ENCODE measurements at regions not wholly inside any gene's neighbourhood (a gene's known extent, or its start where the extent isn't known, plus 50 kb on each side); places are given as distances from the start of the nearest gene placed in this dataset.
"Not testable (repeated sequence)": the region's sequence is repeated elsewhere in the genome, so short reads cannot be mapped to it uniquely, and the experiment has no call there.

DNA sequence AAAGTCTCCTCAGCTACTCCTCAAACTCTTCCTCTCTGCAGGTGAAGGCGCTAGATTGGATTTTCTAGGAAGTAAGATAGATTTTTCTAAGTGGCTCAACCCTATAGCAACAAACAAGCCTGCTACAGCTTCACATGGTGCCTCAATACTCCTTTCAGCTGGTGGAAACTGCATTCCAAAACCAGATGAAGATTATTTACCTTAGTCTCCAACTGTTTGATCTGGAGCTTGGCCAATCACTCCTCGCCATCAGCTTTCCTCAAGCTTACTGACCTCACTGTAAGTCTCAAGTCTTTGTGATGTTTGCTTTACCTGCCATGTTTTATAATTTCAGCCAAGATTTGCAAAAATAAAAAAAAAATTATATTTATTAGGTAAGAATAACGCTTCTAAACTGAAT, 622.4 kb downstream of the CHSY3 start:
- TF ChIP-seq, protein P1, sequence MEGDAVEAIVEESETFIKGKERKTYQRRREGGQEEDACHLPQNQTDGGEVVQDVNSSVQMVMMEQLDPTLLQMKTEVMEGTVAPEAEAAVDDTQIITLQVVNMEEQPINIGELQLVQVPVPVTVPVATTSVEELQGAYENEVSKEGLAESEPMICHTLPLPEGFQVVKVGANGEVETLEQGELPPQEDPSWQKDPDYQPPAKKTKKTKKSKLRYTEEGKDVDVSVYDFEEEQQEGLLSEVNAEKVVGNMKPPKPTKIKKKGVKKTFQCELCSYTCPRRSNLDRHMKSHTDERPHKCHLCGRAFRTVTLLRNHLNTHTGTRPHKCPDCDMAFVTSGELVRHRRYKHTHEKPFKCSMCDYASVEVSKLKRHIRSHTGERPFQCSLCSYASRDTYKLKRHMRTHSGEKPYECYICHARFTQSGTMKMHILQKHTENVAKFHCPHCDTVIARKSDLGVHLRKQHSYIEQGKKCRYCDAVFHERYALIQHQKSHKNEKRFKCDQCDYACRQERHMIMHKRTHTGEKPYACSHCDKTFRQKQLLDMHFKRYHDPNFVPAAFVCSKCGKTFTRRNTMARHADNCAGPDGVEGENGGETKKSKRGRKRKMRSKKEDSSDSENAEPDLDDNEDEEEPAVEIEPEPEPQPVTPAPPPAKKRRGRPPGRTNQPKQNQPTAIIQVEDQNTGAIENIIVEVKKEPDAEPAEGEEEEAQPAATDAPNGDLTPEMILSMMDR (conservative IDR thresholded peaks at IDR 0.05): no peak
- TF ChIP-seq ZFX (IDR thresholded peaks at IDR 0.05): no peak
- no peak overlapping the region for H3K27ac ChIP-seq

DNA sequence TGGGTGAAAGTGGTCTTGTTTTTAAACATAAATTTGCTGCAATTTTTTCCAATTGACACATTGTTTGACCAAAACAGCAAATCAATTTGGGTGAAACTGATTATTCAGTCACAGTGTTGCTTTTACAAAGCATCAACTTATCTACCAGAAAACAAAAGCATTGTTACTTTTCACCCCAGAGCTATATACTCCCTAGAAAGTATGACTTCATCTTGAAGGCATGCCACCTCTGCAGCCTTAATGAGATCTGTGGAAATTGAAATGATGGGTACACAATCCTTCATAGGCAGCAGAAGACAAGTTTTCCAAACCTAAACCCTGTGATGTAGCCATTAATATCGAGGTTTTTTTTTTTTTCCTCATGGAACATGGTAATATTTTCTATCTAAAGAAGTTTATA, 615.9 kb downstream of the CHSY3 start:
- no peak for TF ChIP-seq ZFX (IDR thresholded peaks at IDR 0.05)
- TF ChIP-seq, protein P1 (conservative IDR thresholded peaks at IDR 0.05): no peak
- no peak overlapping the region for H3K27ac ChIP-seq

DNA sequence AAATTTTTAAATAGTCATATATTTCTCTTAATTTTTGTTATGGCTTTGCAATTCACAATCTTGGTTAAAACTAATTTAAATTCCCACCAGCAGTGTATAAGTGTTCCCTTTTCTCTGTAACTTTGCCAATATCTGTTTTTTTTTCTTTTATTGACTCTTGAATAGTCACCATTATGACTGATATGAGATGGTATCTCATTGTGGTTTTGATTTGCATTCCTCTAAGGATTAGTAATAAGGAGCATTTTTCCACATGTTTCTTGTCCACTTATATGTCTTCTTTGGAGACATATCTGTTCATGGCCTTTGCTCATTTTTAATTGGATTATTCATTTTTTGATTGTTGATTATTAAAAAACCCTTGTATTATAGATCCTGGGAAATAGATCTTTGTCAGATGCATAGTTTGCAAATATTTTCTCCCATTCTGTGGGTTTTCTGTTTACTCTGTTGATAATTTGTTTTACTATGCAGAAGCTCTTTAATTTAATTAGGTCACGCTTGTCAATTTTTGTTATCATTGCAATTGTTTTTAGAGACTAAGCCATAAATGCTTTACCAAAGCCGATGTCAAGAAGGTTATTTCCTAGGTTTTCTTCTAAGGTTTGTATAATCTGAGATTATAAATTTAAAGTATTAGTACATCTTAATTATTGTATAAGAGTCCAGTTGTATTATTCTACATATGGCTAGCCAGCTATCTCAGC, 610.9 kb downstream of the CHSY3 start:
- no peak overlapping the region for H3K27ac ChIP-seq
- TF ChIP-seq ZFX (IDR thresholded peaks at IDR 0.05): no peak
- TF ChIP-seq, protein P1 (conservative IDR thresholded peaks at IDR 0.05): no peak

DNA sequence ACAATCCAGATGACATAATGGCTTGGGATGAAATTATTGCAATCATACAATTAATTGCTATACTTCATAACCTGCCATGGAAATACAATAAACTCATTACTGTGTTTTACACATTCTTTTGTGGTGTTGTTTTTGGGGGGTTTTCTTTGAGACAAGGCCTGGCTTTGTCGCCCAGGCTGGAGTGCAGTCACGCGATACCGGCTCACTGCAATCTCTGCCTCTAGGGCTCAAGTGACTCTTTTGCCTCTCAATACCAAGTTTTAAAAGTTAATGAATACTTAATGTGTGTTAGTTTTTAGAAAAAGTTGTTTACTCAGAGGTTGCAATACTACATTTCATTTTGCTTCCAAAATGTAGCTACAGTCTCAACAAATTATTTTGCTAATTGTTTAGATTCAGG, 598.4 kb downstream of the CHSY3 start:
- no peak overlapping the region for H3K27ac ChIP-seq
- TF ChIP-seq ZFX (IDR thresholded peaks at IDR 0.05): no peak

DNA sequence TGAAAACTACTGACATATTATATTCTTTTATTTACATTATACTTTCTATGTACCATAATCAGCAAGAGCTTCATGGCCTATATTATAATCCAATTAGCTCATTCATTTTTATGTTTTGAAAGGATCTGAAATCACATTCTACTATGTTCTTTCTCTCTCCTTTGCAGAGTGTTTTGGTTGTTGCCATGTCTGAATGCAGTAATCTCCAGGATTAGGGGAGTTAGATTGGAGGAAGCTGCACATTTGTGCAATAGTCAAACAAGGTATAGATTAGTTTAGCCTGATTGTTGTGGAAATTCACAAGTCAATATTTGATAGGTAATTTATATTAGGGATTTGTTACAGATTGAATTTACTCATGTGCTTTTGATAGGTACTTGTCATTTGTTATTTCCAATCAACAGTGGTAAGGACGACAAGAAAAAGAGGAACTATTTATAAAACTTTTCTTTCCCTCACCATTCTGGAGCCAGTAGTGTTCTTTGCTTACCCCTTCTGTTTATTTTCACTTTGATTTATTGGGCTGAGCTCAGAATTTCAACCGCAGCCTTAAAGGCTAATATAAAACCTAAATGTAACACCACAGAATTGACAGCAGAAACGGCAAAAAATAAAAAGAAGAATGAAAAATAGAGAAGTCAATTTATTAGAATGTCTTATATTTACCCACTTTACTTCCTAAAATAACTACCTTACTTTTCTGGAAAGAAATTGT, 597.0 kb downstream of the CHSY3 start:
- H3K27ac ChIP-seq: no peak overlapping the region
- TF ChIP-seq, protein P1 (conservative IDR thresholded peaks at IDR 0.05): no peak
- no peak for TF ChIP-seq ZFX (IDR thresholded peaks at IDR 0.05)

DNA sequence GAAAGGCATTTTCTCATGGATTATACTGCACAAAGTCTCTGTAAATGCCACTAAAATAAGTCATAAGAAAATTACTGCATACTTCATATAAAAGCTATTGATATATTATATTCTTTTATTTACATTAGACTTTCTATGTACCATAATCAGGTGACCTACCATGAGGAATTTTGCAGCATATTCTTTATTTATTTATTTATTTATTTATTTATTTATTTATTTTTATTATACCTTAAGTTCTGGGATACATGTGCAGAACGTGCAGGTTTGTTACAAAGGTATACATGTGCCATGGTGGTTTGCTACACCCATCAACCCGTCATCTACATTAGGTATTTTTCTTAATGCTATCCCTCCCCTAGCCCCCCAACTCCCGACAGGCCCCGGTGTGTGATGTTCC, 596.2 kb downstream of the CHSY3 start:
- H3K27ac ChIP-seq: not testable (repeated sequence)

DNA sequence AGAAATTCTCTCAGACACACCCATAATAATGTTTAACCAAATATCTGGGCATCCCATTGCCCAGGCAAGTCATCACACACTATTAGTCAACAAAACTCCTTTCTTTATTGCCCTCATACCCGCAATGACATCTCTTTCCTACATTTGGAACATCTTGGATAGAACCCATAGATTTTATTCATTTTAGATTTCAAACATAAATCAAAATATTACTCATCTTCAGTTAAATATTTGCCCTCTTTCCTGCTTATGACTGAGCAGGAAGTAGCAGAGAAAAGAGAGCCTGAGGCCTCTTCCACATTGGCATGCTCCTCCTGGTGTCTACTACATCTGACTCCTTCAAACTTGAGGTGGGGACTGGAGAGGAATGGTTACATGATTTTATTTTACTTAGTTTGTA, 592.0 kb downstream of the CHSY3 start:
- TF ChIP-seq ZFX (IDR thresholded peaks at IDR 0.05): no peak
- TF ChIP-seq, protein P1 (conservative IDR thresholded peaks at IDR 0.05): no peak
- H3K27ac ChIP-seq: no peak overlapping the region

DNA sequence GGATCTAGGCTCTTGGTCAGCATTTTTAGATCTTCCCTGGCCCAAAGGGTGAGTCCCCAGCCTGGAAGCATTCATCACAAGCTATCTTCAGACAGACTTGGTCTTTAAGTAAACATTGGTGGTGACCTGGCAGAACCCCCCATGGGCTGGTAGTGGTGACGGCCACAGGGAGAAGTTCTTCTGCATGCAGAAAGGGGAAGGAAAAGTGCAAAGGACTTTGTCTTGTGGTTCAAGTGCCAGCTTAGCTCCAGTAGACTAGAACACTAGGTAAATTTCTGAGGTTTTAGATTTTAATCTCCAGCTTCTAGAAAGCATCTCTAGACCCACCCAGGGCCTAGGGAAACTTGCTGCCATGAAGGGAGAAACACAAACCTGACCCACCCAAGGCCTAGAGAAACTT, 584.0 kb downstream of the CHSY3 start:
- TF ChIP-seq, protein P1 (conservative IDR thresholded peaks at IDR 0.05): no peak
- TF ChIP-seq ZFX (IDR thresholded peaks at IDR 0.05): no peak

More for the DNA sequence above, 584.0 kb downstream of the CHSY3 start:
- H3K27ac ChIP-seq: no peak overlapping the region
